HCT116 (cell line): ENCODE measurements at regions not wholly inside any gene's neighbourhood (a gene's known extent, or its start where the extent isn't known, plus 50 kb on each side); places are given as distances from the start of the nearest gene placed in this dataset.

Experiments used
- CTCF ChIP-seq, 3 experiments: fragments of 200-600 bp in 1 of 3; sonication (generic) in 1 of 3; IDR thresholded peaks in 2 of 3; conservative IDR thresholded peaks in 1 of 3; 2 replicates each; pipeline ENCODE4 v1.5.1; 2012 to 2017; ENCODE audit warnings: low read depth in 2 of 3, low read length in 2 of 3, antibody characterized with exemption in 1 of 3, borderline replicate concordance in 1 of 3, control low read depth in 1 of 3, mild to moderate bottlenecking in 1 of 3, mixed read lengths in 1 of 3, mixed run types in 1 of 3, moderate library complexity in 1 of 3; ENCODE audit not compliant: insufficient read depth in 1 of 3
- EGR1 ChIP-seq: IDR thresholded peaks from 2 replicates; pipeline ENCODE4 v1.6.1; 2012; ENCODE audit warnings: low read depth
- EZH2 ChIP-seq: fragments of 200-600 bp; sonication (generic); IDR thresholded peaks from 2 replicates; pipeline ENCODE4 v1.6.1; 2017; ENCODE audit warnings: antibody characterized with exemption, mixed run types
- EZH2phosphoT487 ChIP-seq: fragments of 200-600 bp; IDR thresholded peaks from 2 replicates; pipeline ENCODE4 v1.6.1; 2018; ENCODE audit warnings: antibody characterized with exemption, borderline replicate concordance
- POLR2A ChIP-seq: IDR thresholded peaks from 2 replicates; pipeline ENCODE4 v1.7.0; 2011; ENCODE audit warnings: borderline replicate concordance; ENCODE audit not compliant: insufficient read depth, insufficient read length; ENCODE audit errors: extremely low read depth
- SRF ChIP-seq: IDR thresholded peaks from 2 replicates; pipeline ENCODE4 v1.6.1; 2012; ENCODE audit warnings: low read depth
- ZNF274 ChIP-seq: fragments of 200-500 bp; sonication (Bioruptor generic); IDR thresholded peaks from 2 replicates; pipeline ENCODE4 v1.6.1; 2014; ENCODE audit warnings: mild to moderate bottlenecking, low read depth, low read length, inconsistent platforms
- TF ChIP-seq, protein P1 (sequence below): IDR thresholded peaks from 2 replicates; pipeline ENCODE4 v1.6.1; 2012; ENCODE audit warnings: low read depth

DNA sequence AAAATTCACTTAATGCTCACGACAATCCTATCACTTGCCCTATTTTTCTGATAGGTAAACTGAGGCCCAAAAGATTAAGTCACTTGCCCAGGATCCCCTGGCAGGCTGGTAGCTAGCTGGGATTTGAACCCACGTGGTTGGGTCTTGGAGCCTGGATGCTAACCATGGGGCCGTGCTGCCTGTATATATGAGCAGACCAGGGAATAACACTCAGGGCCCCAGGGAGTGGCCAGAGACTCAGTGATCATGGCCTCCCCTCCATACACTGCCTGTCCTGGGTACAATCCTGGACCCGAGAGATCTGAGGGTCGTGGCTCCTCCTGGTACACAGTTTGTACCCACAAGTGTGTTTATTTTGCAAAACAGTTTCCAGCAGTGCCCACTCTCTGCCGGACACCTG is 116.9 kb upstream of the PTPN1 start:
- TF ChIP-seq, protein P1, sequence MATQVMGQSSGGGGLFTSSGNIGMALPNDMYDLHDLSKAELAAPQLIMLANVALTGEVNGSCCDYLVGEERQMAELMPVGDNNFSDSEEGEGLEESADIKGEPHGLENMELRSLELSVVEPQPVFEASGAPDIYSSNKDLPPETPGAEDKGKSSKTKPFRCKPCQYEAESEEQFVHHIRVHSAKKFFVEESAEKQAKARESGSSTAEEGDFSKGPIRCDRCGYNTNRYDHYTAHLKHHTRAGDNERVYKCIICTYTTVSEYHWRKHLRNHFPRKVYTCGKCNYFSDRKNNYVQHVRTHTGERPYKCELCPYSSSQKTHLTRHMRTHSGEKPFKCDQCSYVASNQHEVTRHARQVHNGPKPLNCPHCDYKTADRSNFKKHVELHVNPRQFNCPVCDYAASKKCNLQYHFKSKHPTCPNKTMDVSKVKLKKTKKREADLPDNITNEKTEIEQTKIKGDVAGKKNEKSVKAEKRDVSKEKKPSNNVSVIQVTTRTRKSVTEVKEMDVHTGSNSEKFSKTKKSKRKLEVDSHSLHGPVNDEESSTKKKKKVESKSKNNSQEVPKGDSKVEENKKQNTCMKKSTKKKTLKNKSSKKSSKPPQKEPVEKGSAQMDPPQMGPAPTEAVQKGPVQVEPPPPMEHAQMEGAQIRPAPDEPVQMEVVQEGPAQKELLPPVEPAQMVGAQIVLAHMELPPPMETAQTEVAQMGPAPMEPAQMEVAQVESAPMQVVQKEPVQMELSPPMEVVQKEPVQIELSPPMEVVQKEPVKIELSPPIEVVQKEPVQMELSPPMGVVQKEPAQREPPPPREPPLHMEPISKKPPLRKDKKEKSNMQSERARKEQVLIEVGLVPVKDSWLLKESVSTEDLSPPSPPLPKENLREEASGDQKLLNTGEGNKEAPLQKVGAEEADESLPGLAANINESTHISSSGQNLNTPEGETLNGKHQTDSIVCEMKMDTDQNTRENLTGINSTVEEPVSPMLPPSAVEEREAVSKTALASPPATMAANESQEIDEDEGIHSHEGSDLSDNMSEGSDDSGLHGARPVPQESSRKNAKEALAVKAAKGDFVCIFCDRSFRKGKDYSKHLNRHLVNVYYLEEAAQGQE: no peak
- no peak for TF ChIP-seq ZNF274
- TF ChIP-seq POLR2A: no peak
- no peak for TF ChIP-seq EGR1
- TF ChIP-seq CTCF (IDR thresholded peaks at IDR 0.05 in 2 of 3, conservative IDR thresholded peaks at IDR 0.05 in 1 of 3; ENCODE audit: borderline replicate concordance in 1 of 3, insufficient read depth in 1 of 3, low read depth in 2 of 3, low read length in 2 of 3): no peak
- no peak for TF ChIP-seq EZH2phosphoT487
- no peak for TF ChIP-seq SRF
- no peak for TF ChIP-seq EZH2
